Nephron progenitor cell (in vitro differentiated cells): ENCODE measurements at regions not wholly inside any gene's neighbourhood (a gene's known extent, or its start where the extent isn't known, plus 50 kb on each side); places are given as distances from the start of the nearest gene placed in this dataset.

ENCODE experiments used
- DNase-seq: peaks from one replicate; pipeline ENCODE4 v3.0.0; 2021
- H3K27ac Mint-ChIP-seq: 2 replicates; pipeline ENCODE4 v1.8.0; 2021; ENCODE audit warnings: mild to moderate bottlenecking, moderate library complexity, mixed read lengths
- H3K27me3 Mint-ChIP-seq: 2 replicates; pipeline ENCODE4 v1.8.0; 2021; ENCODE audit warnings: mild to moderate bottlenecking, low read depth, mixed read lengths; ENCODE audit not compliant: poor library complexity
- H3K36me3 Mint-ChIP-seq: 2 replicates; pipeline ENCODE4 v1.8.0; 2021; ENCODE audit warnings: low read depth, mixed read lengths
- H3K4me1 Mint-ChIP-seq: 2 replicates; pipeline ENCODE4 v1.8.0; 2021; ENCODE audit warnings: mixed read lengths
- H3K4me3 Mint-ChIP-seq: 2 replicates; pipeline ENCODE4 v1.8.0; 2021; ENCODE audit warnings: mild to moderate bottlenecking, moderate library complexity, mixed read lengths
- H3K9me3 Mint-ChIP-seq: 2 replicates; pipeline ENCODE4 v1.8.0; 2021; ENCODE audit warnings: mild to moderate bottlenecking, moderate library complexity, mixed read lengths
- TF ChIP-seq, protein P1 (sequence below): fragments of 200-600 bp; sonication (generic); IDR thresholded peaks from 2 replicates; pipeline ENCODE4 v1.5.0; 2021; ENCODE audit warnings: antibody characterized with exemption

GRCh38 chr12:13713556-13714410, 267.6 kb downstream of the GRIN2B start:
- TF ChIP-seq, protein P1, sequence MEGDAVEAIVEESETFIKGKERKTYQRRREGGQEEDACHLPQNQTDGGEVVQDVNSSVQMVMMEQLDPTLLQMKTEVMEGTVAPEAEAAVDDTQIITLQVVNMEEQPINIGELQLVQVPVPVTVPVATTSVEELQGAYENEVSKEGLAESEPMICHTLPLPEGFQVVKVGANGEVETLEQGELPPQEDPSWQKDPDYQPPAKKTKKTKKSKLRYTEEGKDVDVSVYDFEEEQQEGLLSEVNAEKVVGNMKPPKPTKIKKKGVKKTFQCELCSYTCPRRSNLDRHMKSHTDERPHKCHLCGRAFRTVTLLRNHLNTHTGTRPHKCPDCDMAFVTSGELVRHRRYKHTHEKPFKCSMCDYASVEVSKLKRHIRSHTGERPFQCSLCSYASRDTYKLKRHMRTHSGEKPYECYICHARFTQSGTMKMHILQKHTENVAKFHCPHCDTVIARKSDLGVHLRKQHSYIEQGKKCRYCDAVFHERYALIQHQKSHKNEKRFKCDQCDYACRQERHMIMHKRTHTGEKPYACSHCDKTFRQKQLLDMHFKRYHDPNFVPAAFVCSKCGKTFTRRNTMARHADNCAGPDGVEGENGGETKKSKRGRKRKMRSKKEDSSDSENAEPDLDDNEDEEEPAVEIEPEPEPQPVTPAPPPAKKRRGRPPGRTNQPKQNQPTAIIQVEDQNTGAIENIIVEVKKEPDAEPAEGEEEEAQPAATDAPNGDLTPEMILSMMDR: no peak

DNA sequence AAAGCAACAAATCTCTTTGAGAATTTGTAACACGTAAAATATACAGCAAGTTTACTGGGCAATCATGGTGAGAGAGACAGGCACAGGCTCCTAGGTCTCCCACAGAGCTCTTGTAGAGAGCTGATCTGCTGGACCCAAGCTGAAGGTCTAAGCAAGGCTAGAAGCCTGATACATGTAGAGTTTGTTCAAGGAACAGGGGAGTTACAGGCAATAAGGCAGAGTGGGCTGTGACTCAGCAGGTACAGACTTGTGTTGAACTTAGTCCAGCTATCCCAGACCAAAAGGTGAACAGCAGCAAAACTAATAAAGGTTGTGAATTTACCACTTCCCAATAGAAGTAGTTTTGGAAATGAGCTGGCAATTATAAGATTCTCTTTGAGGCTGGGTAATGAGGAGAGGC, 273.6 kb downstream of the GRIN2B start:
- no peak overlapping the region for H3K27ac Mint-ChIP-seq
- H3K27me3 Mint-ChIP-seq: no peaks in the 10 kb centered on the region
- TF ChIP-seq, protein P1: no peak
- no peak overlapping the region for H3K4me3 Mint-ChIP-seq
- no peak for DNase-seq
- H3K9me3 Mint-ChIP-seq: no peaks in the 10 kb centered on the region
- H3K4me1 Mint-ChIP-seq: no peaks in the 10 kb centered on the region
- H3K36me3 Mint-ChIP-seq: no peaks in the 10 kb centered on the region

More at GRCh38 chr12:13713556-13714410, 267.6 kb downstream of the GRIN2B start:
- H3K4me1 Mint-ChIP-seq: peaks cover 6% of the 10 kb centered on the region
- H3K27me3 Mint-ChIP-seq: peaks cover 3% of the 10 kb centered on the region
- peak overlapping the region; percentile 39 for H3K27ac Mint-ChIP-seq
- no peaks in the 10 kb centered on the region for H3K9me3 Mint-ChIP-seq
- H3K36me3 Mint-ChIP-seq: no peaks in the 10 kb centered on the region
- H3K4me3 Mint-ChIP-seq: no peak overlapping the region
- no peak for DNase-seq

DNA sequence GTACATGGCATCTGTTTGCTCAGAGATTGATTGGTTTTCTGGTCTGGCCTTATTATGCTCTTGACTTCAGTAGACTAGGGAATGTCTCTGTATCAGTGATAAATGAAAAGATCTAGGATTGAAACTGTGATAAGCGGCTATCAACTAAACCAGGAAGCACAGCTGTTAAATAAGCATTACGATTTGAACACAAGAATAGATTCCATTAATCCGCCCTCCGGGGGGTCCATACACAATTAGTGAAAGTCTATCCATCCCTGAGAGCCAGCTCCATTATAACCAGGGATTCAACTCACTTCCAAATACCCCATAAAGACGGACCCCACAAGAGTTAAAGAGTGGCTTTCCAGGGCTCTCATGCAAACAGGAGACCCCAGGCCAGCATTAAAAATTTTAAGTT, 279.0 kb downstream of the GRIN2B start:
- Mint-ChIP-seq H3K27ac (no peak overlapping the region), H3K9me3 (no peaks in the 10 kb centered on the region), H3K4me3 (no peak overlapping the region), H3K36me3 (no peaks in the 10 kb centered on the region), H3K27me3 (peaks cover 5% of the 10 kb centered on the region), H3K4me1 (no peaks in the 10 kb centered on the region)
- TF ChIP-seq, protein P1: no peak
- DNase-seq: no peak

DNA sequence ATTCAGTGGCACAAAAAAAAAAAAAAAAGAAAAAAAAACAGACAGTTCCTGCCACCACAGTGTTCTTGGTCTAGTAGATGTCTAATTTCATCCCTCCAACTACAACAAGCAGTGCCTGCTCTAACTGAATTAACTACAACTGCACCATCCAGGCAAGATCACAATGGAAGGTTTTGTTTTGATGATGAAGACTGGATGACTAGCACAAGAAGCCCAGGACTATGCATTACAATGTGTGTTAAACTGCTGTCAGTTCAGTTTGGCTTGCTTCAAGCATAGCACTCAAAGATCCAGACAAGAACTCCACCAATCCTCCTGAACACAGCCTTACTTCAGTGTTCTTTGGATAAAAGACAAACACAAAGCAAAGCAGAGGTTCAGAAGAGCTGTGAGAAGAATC, 279.9 kb downstream of the GRIN2B start:
- TF ChIP-seq, protein P1: no peak
- Mint-ChIP-seq H3K4me3 (no peak overlapping the region), H3K27me3 (peaks cover 7% of the 10 kb centered on the region), H3K4me1 (no peaks in the 10 kb centered on the region), H3K27ac (peak overlapping the region; percentile 26), H3K9me3 (no peaks in the 10 kb centered on the region), H3K36me3 (no peaks in the 10 kb centered on the region)
- no peak for DNase-seq

DNA sequence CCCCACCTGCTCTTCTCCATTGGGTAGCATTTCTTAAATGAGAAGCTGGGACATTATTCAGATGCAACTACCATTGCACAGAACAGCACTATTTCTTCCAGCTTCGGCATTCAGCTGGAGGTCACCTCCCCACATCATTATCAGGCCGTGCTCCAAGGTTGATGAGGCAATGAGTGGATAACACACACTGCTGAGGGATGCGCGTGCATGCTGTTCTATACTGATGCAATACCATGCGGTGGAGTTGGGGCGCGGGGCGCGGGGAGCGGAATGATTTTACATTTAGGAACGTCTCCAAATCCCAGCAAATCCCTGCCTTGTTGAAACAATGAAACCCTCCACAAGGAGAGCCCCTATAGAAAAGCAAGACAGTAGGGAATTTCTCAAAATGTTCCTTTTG, 283.4 kb downstream of the GRIN2B start:
- Mint-ChIP-seq H3K4me1 (no peaks in the 10 kb centered on the region), H3K27me3 (peaks cover 15% of the 10 kb centered on the region), H3K4me3 (no peak overlapping the region), H3K36me3 (no peaks in the 10 kb centered on the region), H3K27ac (no peak overlapping the region), H3K9me3 (no peaks in the 10 kb centered on the region)
- TF ChIP-seq, protein P1: no peak
- DNase-seq: no peak

DNA sequence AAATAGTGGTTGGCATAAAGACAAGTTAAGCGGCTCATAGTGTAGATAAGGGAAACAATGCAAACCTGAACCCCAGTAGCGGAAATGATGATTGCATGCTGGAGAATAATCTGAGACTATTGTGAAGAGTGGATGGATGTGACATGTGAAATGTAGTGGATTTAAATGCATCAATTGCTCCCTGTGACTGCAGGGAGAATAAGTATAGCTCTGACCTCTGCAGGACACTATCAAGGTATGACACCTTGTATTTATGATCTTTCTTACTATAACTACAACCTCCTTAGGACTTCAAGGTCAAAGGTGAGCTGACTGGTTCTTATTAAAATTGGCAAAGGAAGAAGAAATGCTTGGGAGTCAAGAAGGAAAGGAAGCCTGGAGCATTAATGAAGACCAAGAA, 285.6 kb downstream of the GRIN2B start:
- H3K36me3 Mint-ChIP-seq: no peaks in the 10 kb centered on the region
- no peaks in the 10 kb centered on the region for H3K9me3 Mint-ChIP-seq
- no peak overlapping the region for H3K4me3 Mint-ChIP-seq
- TF ChIP-seq, protein P1: no peak
- peaks cover 12% of the 10 kb centered on the region for H3K27me3 Mint-ChIP-seq
- H3K4me1 Mint-ChIP-seq: no peaks in the 10 kb centered on the region
- no peak for DNase-seq
- H3K27ac Mint-ChIP-seq: no peak overlapping the region
